A204.1 (cell line): ENCODE measurements at regions not wholly inside any gene's neighbourhood (a gene's known extent, or its start where the extent isn't known, plus 50 kb on each side); places are given as distances from the start of the nearest gene placed in this dataset.
"Not testable (repeated sequence)": the region's sequence is repeated elsewhere in the genome, so short reads cannot be mapped to it uniquely, and the experiment has no call there.

Experiments
- FAIRE-seq: peaks from 2 replicates; lab custom pipeline; 2012; peaks lifted over from hg19 to GRCh38; lab: Jason Lieb, UNC

DNA sequence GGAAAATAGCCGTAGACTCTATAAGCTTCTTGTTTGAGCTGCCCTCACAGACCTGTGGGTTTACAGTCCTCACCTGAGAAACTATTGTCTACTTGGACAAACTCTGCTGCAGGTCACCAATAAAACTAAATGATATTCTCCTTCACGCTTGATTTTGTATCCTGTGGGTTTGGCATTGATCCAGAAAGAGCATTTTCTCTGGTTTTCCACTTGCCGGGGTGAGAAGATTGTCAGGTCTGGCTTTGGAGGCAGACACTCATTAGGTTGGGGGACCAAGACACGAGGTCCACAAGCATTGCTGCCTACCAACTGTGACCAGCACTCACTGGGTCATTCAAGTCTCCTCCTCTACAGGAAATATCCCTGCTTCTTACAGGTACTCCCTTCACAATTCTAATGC, 68.5 kb downstream of the CDC14C start:
- no peak for FAIRE-seq

DNA sequence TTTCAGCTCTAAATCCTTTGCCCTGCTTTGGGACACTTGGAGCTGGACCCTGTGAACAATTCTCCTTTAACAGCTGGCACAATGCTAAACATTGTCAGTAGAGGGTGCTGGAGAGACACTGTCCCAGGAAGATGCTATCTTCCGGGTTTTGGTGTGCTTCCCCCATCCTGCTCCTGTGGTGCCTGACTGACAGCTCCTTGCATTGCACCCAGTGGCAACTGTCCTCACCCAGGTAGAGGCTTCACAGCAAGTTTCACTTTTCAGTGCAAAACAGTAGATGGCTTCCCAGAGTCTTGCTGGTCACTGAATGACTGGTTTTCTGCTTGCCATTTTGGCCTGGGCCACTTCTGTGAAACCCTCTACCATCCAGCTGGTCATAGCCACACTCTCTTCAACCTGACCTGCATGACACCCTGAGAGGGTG, 77.3 kb downstream of the CDC14C start:
- FAIRE-seq: no peak

DNA sequence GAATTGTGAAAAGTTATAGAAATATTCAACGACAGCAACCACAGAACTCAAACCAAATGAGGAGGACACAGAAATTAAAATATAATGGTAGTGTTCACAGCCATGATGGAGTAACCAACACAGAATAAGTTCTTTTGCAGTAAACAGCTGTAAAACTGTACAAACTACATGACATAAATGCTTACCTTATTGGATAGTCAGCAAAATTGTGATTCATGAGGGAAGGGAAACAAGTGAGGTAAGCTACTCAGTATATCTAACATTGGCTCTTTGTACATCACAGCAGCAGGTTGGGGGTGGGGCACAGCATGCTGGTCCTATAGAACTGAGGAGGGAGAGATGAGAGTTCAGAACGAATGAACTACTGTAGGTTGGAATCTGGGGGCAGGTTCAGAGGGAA, 86.4 kb downstream of the CDC14C start:
- FAIRE-seq: no peak

DNA sequence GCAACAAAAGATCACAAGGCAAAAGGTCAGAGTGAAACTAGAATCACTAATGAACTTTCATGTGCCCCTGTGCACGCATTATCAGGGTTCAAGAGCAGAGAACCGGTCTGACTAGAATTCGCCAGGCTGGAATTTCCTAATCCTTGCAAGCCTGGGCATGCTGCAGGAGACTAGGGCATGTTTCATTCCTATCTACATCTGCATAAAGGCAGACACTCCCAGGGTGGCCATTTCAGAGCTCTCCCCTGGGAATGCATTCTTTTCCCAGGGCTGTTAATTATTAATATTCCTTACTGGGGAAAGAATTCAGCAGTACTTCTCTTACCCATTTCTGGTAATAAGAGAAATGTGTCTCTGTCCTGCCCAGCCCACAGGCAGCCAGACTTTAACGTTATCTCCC, 90.5 kb downstream of the CDC14C start:
- no peak for FAIRE-seq

DNA sequence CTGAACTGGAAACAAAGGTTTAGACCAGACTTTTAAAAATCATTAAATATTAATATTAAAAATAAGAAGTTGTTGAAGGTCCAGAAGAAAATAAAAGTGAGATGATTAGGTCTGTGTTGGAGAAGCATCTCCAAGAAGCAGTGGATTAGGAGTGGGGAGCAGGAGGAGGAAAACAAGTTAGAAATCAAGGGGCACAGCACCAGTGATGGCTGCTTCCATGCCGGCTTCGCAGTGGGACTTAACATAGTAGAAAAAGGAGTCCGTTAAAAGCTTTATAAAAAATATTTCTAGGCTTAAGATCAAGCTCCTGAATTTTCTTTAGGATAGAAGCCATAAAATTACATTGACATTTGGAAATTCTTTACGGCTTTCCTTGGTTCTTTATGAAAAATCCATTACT, 95.8 kb downstream of the CDC14C start:
- no peak for FAIRE-seq

DNA sequence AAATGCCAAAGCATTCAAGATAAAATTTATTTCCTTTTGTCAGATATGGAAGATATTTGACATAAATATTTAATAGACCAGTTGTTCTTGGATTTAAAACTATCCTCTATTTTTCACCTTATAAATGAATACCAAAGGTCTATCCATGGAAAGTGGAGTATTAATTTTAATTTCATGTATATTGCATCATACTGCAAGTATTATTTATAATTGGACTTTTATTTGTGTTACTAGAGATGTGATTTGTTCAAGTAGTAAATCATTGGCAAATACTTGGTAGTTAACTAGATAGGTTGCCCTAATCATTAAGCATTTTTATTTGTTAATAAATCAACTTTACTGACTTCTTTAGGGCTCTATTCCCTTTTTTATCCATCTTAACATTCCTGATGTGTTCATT, 98.1 kb downstream of the CDC14C start:
- no peak for FAIRE-seq

DNA sequence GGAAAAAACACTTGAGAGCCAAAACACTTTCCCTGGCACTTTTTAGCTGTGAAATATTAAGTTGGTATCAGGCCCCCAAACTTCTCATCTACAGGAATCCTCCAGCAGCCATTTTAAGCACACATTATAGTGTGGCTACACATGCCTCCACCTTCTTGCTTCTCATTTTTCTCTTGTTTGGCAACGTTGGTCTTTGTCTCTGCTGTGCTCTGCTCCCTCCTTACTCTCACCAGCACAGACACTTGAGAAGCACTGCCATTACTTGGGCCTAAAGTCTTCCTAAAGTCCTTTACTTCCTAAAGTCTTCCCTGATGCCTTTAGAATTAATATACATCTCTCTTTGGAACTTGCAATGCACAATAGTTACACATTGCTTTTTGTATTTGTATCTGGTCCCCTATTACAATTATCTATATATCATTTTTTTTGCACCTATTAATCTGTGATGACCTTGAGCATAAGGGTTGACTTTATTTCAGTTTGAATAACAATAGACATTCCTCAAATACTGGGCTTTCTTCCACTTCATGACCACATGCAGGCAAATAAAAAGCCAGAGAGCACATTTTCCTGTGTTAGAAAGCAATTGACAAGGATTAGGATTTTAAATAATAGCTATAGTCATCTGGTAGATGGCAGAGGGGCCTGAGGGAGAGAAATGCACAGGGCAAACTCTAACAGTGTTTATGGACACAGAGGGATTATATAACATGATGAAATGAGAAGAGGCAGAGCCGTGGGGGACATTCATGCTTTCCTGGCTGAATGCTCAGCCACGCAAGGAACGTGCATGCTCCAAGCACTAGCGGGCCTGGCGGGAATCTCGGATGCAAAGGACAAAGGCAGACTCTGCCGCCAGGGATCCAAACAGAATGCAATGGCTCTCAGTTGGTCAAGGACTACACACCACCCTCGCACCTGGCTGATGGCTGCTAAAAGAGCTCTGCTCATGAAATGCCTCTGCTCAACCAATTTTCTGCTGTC, 99.3 kb downstream of the CDC14C start:
- FAIRE-seq: no peak

DNA sequence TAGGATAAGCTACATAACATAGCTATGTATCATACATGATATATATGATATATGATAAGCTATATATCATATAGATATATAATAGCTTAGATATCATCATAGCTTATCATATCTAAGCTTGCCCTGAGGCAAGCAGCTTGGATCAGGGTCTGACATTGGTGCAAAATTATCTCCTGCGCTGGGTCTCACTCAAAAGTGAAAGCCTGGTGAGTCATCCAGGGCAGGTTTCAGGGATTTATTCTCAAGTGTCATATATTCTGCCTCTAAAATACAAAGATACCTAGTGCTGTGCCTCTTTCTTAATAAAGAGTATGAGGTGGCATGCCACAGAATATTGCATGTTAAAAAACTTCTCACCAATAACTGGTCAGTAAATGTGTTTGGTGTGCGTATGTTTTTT, 105.9 kb downstream of the CDC14C start:
- no peak for FAIRE-seq

DNA sequence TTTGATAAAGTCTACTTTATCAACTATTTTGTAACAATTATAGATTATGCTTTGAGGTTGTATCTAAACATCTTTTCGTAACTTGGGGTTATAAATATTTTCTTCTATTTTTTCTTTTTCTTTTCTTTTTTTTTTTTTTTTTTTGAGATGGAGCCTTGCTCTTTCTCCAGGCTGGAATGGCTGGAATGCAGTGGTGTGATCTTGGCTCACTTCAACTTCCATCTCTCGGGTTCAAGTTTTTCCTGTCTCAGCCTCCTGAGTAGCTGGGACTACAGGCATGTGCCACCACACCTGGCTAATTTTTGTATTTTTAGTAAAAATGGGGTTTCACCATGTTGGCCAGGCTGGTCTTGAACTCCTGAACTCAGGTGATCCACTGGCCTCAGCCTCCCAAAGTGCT, 108.8 kb downstream of the CDC14C start:
- not testable (repeated sequence) for FAIRE-seq

DNA sequence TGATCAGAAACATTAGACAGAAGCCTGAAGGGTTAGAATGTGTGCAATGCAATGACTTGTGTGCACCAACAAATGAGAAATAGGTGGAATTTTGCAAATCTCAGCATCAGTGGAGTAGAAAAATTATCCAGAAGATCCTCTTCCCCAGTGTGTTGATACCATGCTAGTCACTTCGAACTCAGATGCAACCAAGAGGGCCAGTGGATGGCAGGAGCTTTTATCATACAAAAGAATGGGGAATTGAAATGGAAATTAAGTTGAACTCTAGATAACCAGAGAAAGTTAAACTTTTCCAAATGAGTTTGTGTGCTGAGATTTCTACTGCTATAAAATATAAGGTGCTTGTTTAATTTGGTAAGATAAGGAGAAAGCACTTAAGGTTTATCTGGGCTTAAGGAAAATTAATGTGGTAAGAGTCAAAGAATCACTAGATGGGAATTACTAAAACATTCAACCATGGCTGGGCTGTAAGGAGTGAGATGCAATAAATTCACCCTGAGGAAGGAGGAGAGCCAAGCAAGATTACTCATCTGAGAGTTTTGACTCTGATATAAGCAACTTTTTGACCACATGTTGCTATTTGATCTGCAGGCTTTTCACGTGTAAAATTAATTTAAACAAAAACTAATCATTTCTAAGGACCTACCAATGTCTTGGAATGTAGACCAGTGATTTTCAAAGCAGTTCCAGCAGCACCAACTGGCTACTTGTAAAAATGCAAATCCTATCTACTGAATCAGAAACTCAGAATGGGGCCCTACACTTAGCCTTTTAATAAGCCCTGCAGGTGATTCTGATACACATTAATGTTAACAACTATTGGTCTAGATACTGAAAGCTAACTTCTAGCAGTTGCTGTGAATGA, 113.2 kb downstream of the CDC14C start:
- no peak for FAIRE-seq

DNA sequence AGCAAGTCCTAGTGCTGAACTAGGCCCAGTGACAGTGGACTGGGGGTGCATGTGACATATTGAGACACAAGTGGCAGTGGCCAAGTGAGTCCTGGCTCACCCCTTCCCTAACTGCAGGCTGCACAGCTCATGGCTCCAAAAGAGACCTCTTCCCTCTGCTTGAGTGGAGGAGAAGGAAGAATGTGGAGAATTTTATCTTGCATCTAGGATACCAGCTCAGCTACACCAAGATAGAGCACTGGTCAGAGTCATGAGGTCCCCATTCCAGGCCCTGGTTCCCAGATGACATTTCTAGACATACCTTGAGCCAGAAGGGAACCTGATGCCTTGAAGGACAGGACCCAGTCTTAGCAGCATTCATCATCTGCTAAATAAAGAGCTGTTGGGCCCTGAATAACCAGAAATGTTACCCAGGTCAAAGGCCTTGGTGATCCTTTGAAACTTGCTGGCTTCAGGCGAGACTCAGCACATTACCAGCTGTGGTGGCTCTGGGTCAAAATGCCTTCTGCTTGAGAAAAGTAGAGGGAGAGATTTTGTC, 114.5 kb downstream of the CDC14C start:
- FAIRE-seq: no peak

DNA sequence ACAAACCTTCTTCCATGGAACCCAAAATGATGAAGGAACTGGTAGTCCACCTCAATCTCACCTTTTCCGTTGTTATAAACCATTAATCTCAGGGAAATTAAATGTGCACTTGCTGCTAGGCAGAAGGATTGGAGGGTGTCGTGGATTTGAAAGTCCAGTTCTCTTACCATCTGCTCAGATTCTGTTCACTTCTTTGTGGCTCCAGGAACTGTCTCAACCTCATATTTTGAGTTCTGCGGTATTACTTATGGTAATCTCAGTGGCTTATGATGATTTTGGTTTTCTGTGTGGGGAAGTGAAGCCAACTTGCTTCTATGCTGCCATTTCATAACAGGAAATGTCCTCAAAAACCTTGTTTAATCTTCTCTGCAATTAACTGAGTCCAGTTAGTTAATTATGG, 136.4 kb downstream of the CDC14C start:
- FAIRE-seq: no peak

DNA sequence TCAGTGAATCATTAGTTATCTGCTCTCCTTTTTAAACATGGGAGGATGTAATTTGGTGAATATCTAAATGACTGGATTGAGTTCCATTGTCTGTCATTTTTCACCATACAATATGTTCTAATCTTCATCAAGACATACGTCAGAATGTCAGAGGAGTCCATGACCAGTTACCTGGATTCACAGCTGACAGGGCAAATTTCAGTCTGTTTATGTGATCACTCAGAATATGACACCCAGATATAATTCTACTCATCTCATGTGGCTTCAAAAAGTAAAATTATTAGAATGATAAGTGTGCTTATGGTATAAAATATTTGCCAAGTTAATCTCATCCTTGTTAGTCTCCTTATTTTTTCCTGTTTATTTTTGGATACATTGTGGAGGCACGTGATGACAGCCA, 150.2 kb downstream of the CDC14C start:
- no peak for FAIRE-seq

DNA sequence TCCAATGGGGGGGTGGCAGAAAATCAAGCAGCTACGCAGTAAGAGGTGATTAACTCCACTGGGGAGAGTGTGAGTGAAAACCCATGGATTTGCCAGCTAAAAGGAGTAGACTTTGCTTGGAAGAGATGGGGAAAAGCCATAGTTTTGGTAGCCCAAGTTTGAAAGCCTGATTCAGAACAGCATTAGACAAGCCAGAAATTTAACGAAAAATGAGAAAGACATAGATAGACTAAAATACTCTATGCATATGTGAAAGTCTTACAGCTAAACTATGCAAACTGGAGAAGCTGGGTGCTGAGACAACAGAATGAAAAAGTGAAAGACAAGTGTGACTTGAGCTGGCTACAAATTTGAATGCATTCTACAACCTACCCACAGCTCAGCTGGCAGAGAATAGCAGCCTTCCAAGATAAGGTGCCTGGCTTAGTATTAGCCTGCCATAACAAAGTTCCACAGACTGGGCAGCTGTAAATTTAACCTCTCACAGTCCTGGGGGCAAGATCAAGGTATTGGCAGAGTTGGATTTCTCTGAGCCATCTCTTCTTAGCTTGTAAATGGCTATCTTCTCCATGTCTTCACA, 156.6 kb downstream of the CDC14C start:
- FAIRE-seq: no peak

DNA sequence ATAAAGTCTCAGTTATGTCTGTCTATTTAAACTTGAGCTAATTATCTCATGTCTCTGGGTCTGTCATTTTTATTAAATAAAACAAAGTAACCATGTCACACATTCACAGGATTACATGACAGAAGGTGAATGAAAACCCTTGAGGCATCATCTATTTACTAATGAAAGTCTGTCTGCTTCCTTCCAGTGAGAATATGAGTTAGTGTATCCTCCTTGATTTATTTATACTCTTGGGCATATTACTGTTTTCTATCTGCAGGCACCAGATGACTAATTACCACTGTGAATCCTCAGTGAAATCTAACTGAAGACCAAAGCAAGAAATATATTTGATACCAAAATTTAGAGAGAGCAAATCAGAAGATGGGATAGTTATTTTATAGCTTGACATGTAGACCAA, 163.7 kb downstream of the CDC14C start:
- no peak for FAIRE-seq

DNA sequence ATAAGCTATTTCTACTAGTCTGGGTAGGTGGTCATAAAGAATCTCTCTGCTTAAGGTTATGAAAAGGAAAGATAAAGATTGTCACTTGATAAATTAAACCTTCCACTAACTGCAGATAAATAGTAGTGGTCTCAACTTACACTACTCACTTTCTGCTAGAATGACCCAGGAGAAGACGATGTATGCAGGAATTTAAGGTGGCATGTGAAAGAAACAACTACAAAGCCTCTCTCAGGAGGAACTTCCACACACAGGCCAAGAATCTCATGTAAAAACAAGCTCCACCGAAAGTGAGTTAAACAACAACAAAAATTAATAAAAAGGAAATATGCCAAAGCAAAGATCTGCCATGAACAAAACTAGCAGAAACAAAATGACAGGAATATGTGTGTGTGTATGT, 165.4 kb downstream of the CDC14C start:
- no peak for FAIRE-seq

DNA sequence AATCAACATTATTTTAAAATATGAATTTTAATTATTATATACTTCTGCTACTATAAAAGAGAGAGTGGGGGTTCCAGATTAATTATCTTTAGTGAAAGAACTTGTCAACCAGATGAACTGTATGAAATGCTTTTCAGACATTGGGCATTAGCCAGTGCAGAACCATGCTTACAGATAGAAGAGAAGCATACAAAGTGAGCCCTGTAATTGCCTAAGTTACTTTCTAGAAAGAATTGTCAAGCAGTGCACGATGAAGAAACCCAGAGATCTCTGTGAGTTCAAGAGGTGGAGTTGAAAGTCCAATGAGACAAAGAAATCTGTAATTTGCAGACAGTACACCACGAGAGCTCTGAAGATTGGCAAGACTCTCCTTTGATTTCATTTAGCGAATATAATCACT, 166.7 kb downstream of the CDC14C start:
- no peak for FAIRE-seq

DNA sequence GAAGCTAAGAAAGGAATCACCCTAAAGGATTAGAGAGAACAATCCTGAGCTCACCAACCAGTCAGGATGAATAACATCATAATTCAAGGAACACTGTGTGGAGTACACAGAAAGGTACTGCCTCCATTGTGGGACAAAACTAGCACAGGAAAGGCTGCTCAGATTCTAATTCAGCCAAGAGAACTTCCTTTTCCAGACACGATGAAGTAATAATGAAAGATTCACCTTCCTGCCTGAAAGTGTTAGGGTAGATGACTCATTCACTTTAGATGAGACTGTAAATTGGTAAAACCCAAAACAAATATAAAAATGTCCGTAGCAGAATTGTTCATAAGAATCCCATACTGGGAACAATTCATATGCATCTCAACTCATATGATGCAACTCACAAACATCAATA, 167.2 kb downstream of the CDC14C start:
- FAIRE-seq: no peak

DNA sequence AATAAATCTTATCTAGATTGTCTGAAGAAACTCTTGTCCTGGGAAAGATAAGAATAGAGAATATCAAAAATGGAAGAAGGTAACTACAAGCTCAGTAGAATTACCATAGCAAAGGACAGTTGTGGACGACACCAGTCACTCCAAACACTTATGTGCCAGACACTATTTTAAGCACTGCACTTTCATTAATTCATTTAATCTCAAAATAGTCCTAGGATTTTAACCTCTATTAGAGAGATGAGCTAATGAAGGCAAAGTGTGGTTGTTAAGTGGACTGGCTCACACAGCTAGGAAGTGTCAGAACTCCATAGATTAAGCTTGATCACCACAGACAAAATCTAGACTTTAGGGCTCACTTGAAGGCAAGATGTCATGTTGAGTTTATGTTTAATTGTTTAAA, 168.9 kb downstream of the CDC14C start:
- no peak for FAIRE-seq

DNA sequence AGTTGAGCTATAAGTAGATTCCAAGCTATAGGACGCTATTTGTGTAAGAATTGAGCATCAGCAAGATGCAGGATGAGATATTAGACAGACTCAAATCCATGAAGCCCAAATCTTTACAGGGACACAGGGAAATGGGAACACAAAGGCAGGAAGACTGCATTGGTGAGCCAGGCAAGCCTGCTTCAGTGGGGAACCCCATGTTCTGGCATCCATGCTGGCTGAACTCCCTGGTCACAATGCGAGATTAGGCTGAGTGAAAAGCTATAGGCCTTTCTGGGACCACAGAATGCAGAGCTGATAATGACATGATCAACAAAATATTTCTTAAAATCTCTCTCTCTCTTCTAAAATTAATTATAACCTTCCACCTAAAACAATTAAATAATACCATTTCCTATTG, 170.5 kb downstream of the CDC14C start:
- FAIRE-seq: no peak

DNA sequence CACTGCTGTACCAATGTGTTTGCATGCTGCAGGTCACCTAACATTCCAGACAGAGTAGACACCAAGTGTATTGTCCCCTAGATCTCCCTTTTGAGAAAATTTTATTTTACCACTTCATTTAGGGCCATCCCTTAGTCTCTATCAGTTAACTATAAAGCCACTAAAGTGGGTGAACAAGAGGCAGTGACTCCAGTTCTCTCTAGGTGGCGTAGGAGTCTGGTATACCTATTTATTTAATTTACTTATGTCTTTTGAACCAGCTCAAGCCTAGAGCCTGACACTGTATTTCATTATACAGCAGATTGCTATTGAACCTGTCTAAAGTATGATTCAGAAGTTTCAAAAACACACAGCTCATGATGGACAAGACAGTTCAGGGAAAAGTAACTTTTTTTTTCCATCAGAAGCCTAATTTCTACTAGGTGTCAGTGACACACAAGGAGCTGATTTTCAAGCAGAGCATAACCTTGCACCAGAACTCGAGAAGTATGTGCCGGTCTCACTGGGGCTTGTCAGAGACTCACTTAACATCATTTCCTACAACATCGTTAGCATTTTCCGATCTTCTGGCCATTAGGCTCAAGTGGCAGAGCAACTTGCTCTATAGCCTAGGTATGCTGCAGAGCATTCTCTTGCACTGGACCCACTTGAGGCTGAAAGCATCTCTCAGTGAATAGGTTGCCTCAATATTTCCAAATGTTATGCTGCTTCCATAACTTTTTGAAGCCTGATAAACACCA, 175.4 kb downstream of the CDC14C start:
- no peak for FAIRE-seq
